IMR-90 (cell line): ENCODE measurements at regions not wholly inside any gene's neighbourhood (a gene's known extent, or its start where the extent isn't known, plus 50 kb on each side); places are given as distances from the start of the nearest gene placed in this dataset.

ENCODE experiments used
- ATAC-seq: fragments of 200-7000 bp; cut with Tn5 transposase; 2 replicates; pipeline ENCODE4 v1.9.1; 2020; ENCODE audit warnings: low read depth, mild to moderate bottlenecking, moderate library complexity
- BruUV-seq: library from RNA; stranded (reverse); fragments of 400-500 nt; replicated peaks from 2 replicates; lab custom pipeline; 2021; lab: Mats Ljungman, UMichigan
- CTCF ChIA-PET: fragments of 300-600 bp; formaldehyde crosslinking; extraction: SDS; loops from one replicate; lab custom pipeline; 2021; ENCODE audit warnings: antibody characterized with exemption; lab: Yijun Ruan, JAX
- POLR2A ChIA-PET: fragments of 300-600 bp; sonication (Branson Sonifier 250); formaldehyde crosslinking; loops from one replicate; lab custom pipeline; 2022; ENCODE audit warnings: antibody characterized with exemption; ENCODE audit not compliant: unreplicated experiment; lab: Charles Lee
- DNase-seq: peaks from one replicate; pipeline ENCODE4 v3.0.0; 2013
- H2AFZ ChIP-seq: replicated peaks from 2 replicates; pipeline ENCODE3; 2013; ENCODE audit warnings: low read length, mild to moderate bottlenecking; ENCODE audit not compliant: poor library complexity
- H2AK5ac ChIP-seq: 2 replicates; pipeline ENCODE4 v1.6.1; 2013; ENCODE audit warnings: low read depth, low read length, inconsistent platforms
- H2AK9ac ChIP-seq: replicated peaks from 2 replicates; pipeline ENCODE3; 2013; ENCODE audit warnings: mild to moderate bottlenecking, low read depth, low read length, moderate library complexity; ENCODE audit not compliant: poor library complexity
- H2BK120ac ChIP-seq: 2 replicates; pipeline ENCODE4 v1.6.1; 2013; ENCODE audit warnings: low read depth, low read length, inconsistent platforms
- H2BK15ac ChIP-seq: 3 replicates; pipeline ENCODE4 v1.6.1; 2013; ENCODE audit warnings: low read depth, low read length, inconsistent platforms
- H2BK20ac ChIP-seq: 2 replicates; pipeline ENCODE4 v1.6.1; 2013; ENCODE audit warnings: low read depth, mild to moderate bottlenecking, inconsistent platforms, low read length, moderate library complexity
- H2BK5ac ChIP-seq: 2 replicates; pipeline ENCODE4 v1.6.1; 2013; ENCODE audit warnings: mild to moderate bottlenecking, low read depth, low read length, inconsistent platforms; ENCODE audit not compliant: poor library complexity, severe bottlenecking
- H3K14ac ChIP-seq: replicated peaks from 2 replicates; pipeline ENCODE4 v1.6.1; 2013; ENCODE audit warnings: low read depth, low read length, inconsistent platforms
- H3K18ac ChIP-seq: 2 replicates; pipeline ENCODE4 v1.6.1; 2013; ENCODE audit warnings: low read depth, low read length, control low read depth
- H3K23ac ChIP-seq: 2 replicates; pipeline ENCODE4 v1.6.1; 2013; ENCODE audit warnings: low read depth, low read length, inconsistent platforms
- H3K27ac ChIP-seq: 2 replicates; pipeline ENCODE4 v1.5.1; 2013; ENCODE audit warnings: mild to moderate bottlenecking, control low read depth, low read length; ENCODE audit not compliant: insufficient read depth
- H3K27me3 ChIP-seq: 2 replicates; pipeline ENCODE4 v1.6.1; 2013; ENCODE audit warnings: low read length; ENCODE audit not compliant: control insufficient read depth, insufficient read depth
- H3K36me3 ChIP-seq: 2 replicates; pipeline ENCODE4 v1.6.1; 2013; ENCODE audit warnings: low read length, mixed read lengths; ENCODE audit not compliant: control insufficient read depth, insufficient read depth
- H3K4ac ChIP-seq: 2 replicates; pipeline ENCODE4 v1.6.1; 2013; ENCODE audit warnings: low read depth, low read length, inconsistent platforms
- H3K4me1 ChIP-seq: 2 replicates; pipeline ENCODE4 v1.6.1; 2013; ENCODE audit warnings: low read length, mixed read lengths; ENCODE audit not compliant: control insufficient read depth, insufficient read depth
- H3K4me2 ChIP-seq: 2 replicates; pipeline ENCODE4 v1.6.1; 2013; ENCODE audit warnings: low read depth, mild to moderate bottlenecking, control low read depth, low read length, moderate library complexity
- H3K4me3 ChIP-seq: 2 replicates; pipeline ENCODE4 v1.5.1; 2013; ENCODE audit warnings: low read depth, mild to moderate bottlenecking, control low read depth, low read length, moderate library complexity; ENCODE audit not compliant: insufficient read depth
- H3K56ac ChIP-seq: 2 replicates; pipeline ENCODE4 v1.6.1; 2013; ENCODE audit warnings: low read length, inconsistent platforms; ENCODE audit not compliant: insufficient read depth; ENCODE audit errors: extremely low read depth
- H3K79me1 ChIP-seq, 2 experiments: 2 replicates each; pipeline ENCODE4 v1.6.1; 2013; ENCODE audit warnings: low read length in 2 of 2, inconsistent platforms in 1 of 2, low read depth in 1 of 2
- H3K9ac ChIP-seq: 2 replicates; pipeline ENCODE4 v1.6.1; 2013; ENCODE audit warnings: low read depth, low read length, control low read depth
- H3K9me1 ChIP-seq: 2 replicates; pipeline ENCODE4 v1.6.1; 2013; ENCODE audit warnings: low read length, inconsistent platforms; ENCODE audit not compliant: insufficient read depth
- H3K9me3 ChIP-seq: 2 replicates; pipeline ENCODE4 v1.6.1; 2013; ENCODE audit warnings: low read length; ENCODE audit not compliant: control insufficient read depth, insufficient read depth
- H4K20me1 ChIP-seq: 2 replicates; pipeline ENCODE4 v1.6.1; 2013; ENCODE audit warnings: low read length, inconsistent platforms; ENCODE audit not compliant: insufficient read depth
- H4K5ac ChIP-seq: 2 replicates; pipeline ENCODE4 v1.6.1; 2013; ENCODE audit warnings: mild to moderate bottlenecking, low read depth, low read length, control low read depth
- H4K8ac ChIP-seq, 2 experiments: 2 replicates each; pipeline ENCODE4 v1.6.1; 2013; ENCODE audit warnings: low read depth in 2 of 2, low read length in 2 of 2, control low read depth in 1 of 2, inconsistent platforms in 1 of 2
- H4K91ac ChIP-seq: 2 replicates; pipeline ENCODE4 v1.6.1; 2013; ENCODE audit warnings: low read depth, low read length, inconsistent platforms; ENCODE audit not compliant: insufficient read depth
- BHLHE40 ChIP-seq: fragments of 150-350 bp; IDR thresholded peaks from 2 replicates; pipeline ENCODE4 v1.6.1; 2016; ENCODE audit warnings: mild to moderate bottlenecking, low read depth, low read length
- CEBPB ChIP-seq: IDR thresholded peaks from 2 replicates; pipeline ENCODE4 v1.6.1; 2012; ENCODE audit warnings: low read depth, low read length, improper control_type of control experiment
- CHD1 ChIP-seq: IDR thresholded peaks from 2 replicates; pipeline ENCODE4 v1.6.1; 2012; ENCODE audit warnings: low read depth, low read length, improper control_type of control experiment
- CTCF ChIP-seq: conservative IDR thresholded peaks from 2 replicates; pipeline ENCODE4 v1.5.1; 2012; ENCODE audit warnings: mild to moderate bottlenecking, low read depth, low read length, improper control_type of control experiment
- FOS ChIP-seq: fragments of 150-350 bp; IDR thresholded peaks from 2 replicates; pipeline ENCODE4 v1.6.1; 2016; ENCODE audit warnings: low read depth, low read length
- MAFK ChIP-seq: IDR thresholded peaks from 2 replicates; pipeline ENCODE4 v1.6.1; 2012; ENCODE audit warnings: low read depth, low read length, improper control_type of control experiment
- MAZ ChIP-seq: IDR thresholded peaks from 2 replicates; pipeline ENCODE4 v1.6.1; 2012; ENCODE audit warnings: low read depth, mild to moderate bottlenecking, low read length, improper control_type of control experiment, moderate library complexity, borderline replicate concordance
- MXI1 ChIP-seq: IDR thresholded peaks from 2 replicates; pipeline ENCODE4 v1.6.1; 2012; ENCODE audit warnings: low read depth, mild to moderate bottlenecking, low read length, moderate library complexity, borderline replicate concordance
- NFE2L2 ChIP-seq: fragments of 150-350 bp; IDR thresholded peaks from 2 replicates; pipeline ENCODE4 v1.6.1; 2016; ENCODE audit warnings: low read depth, mild to moderate bottlenecking, low read length
- POLR2A ChIP-seq: IDR thresholded peaks from 2 replicates; pipeline ENCODE4 v1.6.1; 2012; ENCODE audit warnings: mild to moderate bottlenecking, low read depth, low read length
- RAD21 ChIP-seq: IDR thresholded peaks from 2 replicates; pipeline ENCODE4 v1.6.1; 2012; ENCODE audit warnings: low read length, improper control_type of control experiment
- RCOR1 ChIP-seq: IDR thresholded peaks from 2 replicates; pipeline ENCODE4 v1.6.1; 2012; ENCODE audit warnings: mild to moderate bottlenecking, low read length, improper control_type of control experiment; ENCODE audit not compliant: insufficient replicate concordance
- RFX5 ChIP-seq: IDR thresholded peaks from 2 replicates; pipeline ENCODE4 v1.8.0; 2012; ENCODE audit warnings: low read depth, mild to moderate bottlenecking, low read length, moderate library complexity
- SMC3 ChIP-seq: fragments of 150-350 bp; IDR thresholded peaks from 2 replicates; pipeline ENCODE4 v1.6.1; 2016; ENCODE audit warnings: low read depth, mild to moderate bottlenecking, antibody characterized with exemption, low read length, moderate library complexity
- WGBS, 2 experiments: methylation state at CpG; one replicate each; pipeline versions ENCODE4 v1.1.5 to v1.1.7; 2013; ENCODE audit warnings: missing lambda C conversion rate in 2 of 2; ENCODE audit not compliant: insufficient read length in 1 of 2; ENCODE audit errors: extremely low coverage in 2 of 2; 5-methylcytosine and 5-hydroxymethylcytosine counted together
- dilution Hi-C: fragments of 300-500 bp; cut with HindIII; formaldehyde crosslinking; loops from one replicate; pipeline ENCODE4 v1.14.3; 2018; ENCODE audit warnings: low sequenced_read_pairs; ENCODE audit not compliant: unreplicated experiment
- in situ Hi-C: fragments of 300-500 bp; cut with MboI; formaldehyde crosslinking; loops from 3 replicates; pipeline ENCODE4 v1.14.3; 2019; ENCODE audit warnings: low sequenced_read_pairs, inconsistent platforms, mixed read lengths
- intact Hi-C: fragments of 100-400 bp; cut with micrococcal nuclease; formaldehyde crosslinking; loops from 2 replicates; pipeline ENCODE4 v1.10.0; 2022
- TF ChIP-seq, protein P1 (sequence below): fragments of 150-350 bp; IDR thresholded peaks from 2 replicates; pipeline ENCODE4 v1.6.1; 2017; ENCODE audit warnings: mild to moderate bottlenecking, antibody characterized with exemption, low read length, low read depth
- TF ChIP-seq, protein P2 (sequence below): fragments of 150-350 bp; IDR thresholded peaks from 2 replicates; pipeline ENCODE4 v1.6.1; 2016; ENCODE audit warnings: low read depth, mild to moderate bottlenecking, low read length, moderate library complexity, borderline replicate concordance

GRCh38 chr5:3105172-3105571 lies 353.7 kb upstream of the IRX2 start:
- H2AFZ ChIP-seq, result no peak overlapping the region
- no TSS peak for BruUV-seq
- H4K8ac ChIP-seq, result no peak overlapping the region
- H3K27ac ChIP-seq, result no peak overlapping the region
- in situ Hi-C loops, result no loop called here
- DNase-seq, result no peak
- no peak overlapping the region for H2BK120ac ChIP-seq
- no CpG with 5 or more reads among the region's 3 CpGs for WGBS, 2 experiments
- no peak overlapping the region for H2BK5ac ChIP-seq
- H3K18ac ChIP-seq, result no peak overlapping the region
- H3K36me3 ChIP-seq, result no peaks in the 10 kb centered on the region
- dilution Hi-C loops, result no loop called here
- no peak overlapping the region for H3K23ac ChIP-seq
- no peak overlapping the region for H3K9ac ChIP-seq
- no peak overlapping the region for H3K4me3 ChIP-seq
- H4K91ac ChIP-seq, result no peak overlapping the region
- ATAC-seq, result no peak
- H2AK9ac ChIP-seq, result no peak overlapping the region
- H2BK15ac ChIP-seq, result no peak overlapping the region
- peaks cover 31% of the 10 kb centered on the region for H3K9me3 ChIP-seq
- TF ChIP-seq CHD1 (no peak), BHLHE40 (no peak), CTCF (no peak), FOS (no peak), RCOR1 (no peak), RAD21 (no peak), MXI1 (no peak), MAZ (no peak), NFE2L2 (no peak), SMC3 (no peak), POLR2A (no peak), CEBPB (no peak), RFX5 (no peak), MAFK (no peak)
- TF ChIP-seq, protein P1, sequence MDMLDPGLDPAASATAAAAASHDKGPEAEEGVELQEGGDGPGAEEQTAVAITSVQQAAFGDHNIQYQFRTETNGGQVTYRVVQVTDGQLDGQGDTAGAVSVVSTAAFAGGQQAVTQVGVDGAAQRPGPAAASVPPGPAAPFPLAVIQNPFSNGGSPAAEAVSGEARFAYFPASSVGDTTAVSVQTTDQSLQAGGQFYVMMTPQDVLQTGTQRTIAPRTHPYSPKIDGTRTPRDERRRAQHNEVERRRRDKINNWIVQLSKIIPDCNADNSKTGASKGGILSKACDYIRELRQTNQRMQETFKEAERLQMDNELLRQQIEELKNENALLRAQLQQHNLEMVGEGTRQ, result no peak
- TF ChIP-seq, protein P2, sequence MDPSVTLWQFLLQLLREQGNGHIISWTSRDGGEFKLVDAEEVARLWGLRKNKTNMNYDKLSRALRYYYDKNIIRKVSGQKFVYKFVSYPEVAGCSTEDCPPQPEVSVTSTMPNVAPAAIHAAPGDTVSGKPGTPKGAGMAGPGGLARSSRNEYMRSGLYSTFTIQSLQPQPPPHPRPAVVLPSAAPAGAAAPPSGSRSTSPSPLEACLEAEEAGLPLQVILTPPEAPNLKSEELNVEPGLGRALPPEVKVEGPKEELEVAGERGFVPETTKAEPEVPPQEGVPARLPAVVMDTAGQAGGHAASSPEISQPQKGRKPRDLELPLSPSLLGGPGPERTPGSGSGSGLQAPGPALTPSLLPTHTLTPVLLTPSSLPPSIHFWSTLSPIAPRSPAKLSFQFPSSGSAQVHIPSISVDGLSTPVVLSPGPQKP, result no peak
- no peaks in the 10 kb centered on the region for H3K4me1 ChIP-seq
- H2AK5ac ChIP-seq, result no peak overlapping the region
- H4K20me1 ChIP-seq, result no peaks in the 10 kb centered on the region
- no peak overlapping the region for H2BK20ac ChIP-seq
- no peaks in the 10 kb centered on the region for H3K79me1 ChIP-seq
- POLR2A ChIA-PET, result no interaction called here
- H4K5ac ChIP-seq, result no peak overlapping the region
- H3K4me2 ChIP-seq, result no peak overlapping the region
- H3K4ac ChIP-seq, result no peak overlapping the region
- no peaks in the 10 kb centered on the region for H3K27me3 ChIP-seq
- H3K9me1 ChIP-seq, result no peaks in the 10 kb centered on the region
- intact Hi-C loops, result no loop called here
- H3K56ac ChIP-seq, result no peak overlapping the region
- CTCF ChIA-PET, result no interaction called here
- no peak overlapping the region for H3K14ac ChIP-seq
